Activated CD4-positive, alpha-beta T cell treated with anti-CD3 and anti-CD28 coated beads for 4 hours (primary cell): ENCODE measurements at regions not wholly inside any gene's neighbourhood (a gene's known extent, or its start where the extent isn't known, plus 50 kb on each side); places are given as distances from the start of the nearest gene placed in this dataset.

ENCODE experiments used
- DNase-seq, 2 donors: peaks; one replicate each; pipeline ENCODE4 v3.0.0-alpha.2; 2020

DNA sequence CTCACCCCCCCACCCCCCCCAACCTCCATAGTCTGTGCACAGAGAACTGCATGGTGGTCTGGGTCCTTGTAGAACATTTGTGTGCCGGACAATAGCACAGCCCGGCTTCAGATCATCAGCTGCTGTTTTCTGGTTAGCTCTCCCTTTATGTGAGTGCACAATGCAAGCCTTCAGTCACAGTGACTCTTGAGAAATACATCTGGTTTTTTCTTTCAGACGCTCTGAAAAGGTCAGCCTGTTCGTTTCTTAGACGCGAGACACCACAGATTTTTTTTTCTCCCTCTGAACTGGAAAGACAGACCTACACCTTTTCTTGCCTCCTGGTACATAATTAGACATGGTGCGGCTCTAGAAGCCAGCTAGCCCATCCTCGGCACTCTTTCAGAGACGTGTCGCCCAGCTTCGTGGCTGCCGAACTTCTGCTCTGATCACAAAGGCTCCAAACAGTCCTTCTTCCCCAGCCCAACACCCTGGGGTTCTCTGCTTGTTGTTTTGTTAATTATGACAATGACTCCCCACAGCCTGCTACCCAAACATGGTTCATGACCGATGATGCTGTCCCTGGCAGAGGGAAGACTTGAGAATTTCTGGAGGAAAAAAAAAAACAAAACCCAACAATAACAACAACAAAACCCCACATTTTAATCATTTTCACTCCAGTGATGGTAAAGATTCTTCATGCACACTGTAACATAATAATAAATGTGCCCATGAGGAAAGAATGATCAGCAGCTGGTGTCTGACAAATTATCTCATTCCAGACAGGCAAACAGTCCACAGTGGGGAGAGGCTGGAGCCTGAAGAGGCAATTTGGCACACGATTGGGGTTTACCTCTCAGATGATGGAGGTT lies 241.4 kb upstream of the ZNF462 start:
- DNase-seq, result no peak

DNA sequence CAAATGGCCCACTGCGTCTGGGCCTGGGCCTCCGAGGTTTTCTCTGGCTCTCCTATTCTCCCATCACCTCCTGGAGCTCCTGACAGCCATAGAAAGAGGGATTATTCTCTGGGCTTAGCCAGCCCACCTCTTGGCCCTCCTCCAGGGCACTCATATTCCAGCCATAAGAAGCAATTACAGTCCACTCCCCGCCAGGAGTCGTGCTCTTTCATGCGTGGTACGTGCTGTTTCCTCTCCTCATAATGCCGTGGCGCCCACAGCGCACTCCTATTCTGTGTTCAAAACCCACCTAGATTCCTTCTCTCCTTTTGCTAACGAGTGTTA lies 240.8 kb upstream of the ZNF462 start:
- no peak for DNase-seq

DNA sequence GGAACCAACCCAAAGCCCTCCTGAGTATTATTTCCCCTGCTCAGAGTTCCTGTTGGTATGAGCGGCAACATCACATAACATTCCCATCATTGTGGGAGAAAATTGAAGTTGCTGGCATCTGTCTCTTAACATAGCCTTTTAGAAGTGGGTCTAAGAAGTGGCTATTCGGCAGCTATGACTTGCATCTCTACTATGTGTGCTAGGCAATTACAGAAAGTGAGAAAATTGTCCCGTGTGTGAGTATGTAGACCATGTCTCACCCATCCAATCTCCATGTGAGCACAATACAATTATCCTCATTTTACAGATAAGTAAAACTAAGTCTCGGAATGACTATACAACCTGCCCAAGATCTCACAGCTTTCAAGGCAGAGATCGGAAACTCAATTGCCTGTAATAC lies 239.4 kb upstream of the ZNF462 start:
- no peak for DNase-seq

DNA sequence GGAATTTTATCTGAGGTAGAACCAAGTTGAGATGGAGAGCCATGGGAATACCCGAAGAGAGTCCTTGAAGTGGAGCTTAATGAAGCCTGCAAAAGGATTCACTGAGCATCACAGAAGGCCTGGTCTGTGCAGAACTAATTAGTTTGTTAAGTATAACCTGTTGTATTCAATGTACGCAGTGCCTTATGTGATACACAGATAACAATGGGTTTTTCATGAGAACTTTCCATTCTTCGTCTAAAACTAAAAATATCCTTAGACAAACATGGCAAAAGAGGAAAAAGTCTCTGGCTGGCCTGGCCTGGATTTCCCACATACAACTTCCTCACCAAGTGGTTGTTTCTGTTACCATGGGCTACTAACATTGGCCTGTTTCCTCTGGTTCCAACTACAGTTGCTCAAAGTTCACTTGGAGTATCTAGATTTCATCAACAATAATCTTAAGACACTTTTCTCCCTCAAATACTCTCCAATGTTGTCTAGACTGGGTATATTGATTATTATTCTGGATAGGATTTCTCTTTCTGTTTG lies 237.6 kb upstream of the ZNF462 start:
- DNase-seq, result no peak

DNA sequence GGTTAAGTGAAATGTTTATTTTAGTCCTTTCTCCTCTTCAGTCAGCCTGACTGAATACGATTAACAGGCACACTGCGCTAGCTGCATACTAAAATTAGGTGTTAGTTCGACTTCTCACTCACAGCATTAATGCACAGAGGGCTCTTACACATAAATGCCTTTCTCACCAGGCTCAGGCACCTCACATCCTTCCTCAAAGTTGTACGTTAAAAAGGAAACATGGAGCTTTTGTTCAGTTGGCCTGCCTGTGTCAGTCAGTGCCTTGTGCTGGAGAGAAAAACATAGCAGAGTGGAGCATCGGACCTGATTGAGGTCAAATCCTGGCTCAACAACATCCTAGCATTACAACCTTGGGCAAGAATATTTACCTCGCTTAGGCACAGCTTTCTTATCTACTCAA lies 236.0 kb upstream of the ZNF462 start:
- no peak for DNase-seq

DNA sequence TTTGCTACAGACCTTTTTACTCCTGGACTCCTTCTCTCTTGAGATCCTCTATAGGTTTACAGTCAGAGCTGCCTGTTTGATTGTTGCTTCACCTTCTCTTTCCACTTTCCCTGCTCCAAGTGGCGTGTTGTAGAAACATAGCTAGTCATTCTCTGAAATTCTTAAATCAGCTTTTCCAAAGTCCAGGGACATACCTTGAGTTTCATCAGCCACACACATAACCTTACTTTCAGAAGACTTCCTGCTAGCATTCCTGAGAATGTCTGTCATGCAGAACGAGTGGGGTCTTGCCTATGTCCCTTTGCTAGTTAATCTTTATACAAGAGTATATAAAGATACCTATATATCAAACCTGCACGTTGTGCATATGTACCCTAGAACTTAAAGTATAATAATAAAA lies 230.3 kb upstream of the ZNF462 start:
- no peak for DNase-seq

DNA sequence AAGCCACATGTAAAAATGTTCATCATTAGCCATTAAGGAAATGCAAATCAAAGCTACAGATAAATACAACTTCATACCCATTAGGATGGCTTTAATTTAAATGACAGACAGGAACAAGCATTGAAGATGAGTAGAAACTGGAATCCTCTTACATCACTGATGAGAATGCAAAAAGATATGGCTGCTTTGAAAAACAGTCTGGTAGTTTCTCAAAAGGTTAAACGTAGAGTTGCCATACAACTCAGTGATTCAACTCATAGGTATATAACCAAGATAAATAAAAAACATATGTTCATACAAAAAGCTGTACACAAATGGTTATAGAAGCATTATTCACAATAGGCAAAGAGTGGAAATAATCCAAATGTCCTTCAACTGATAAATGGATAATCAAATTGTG lies 228.8 kb upstream of the ZNF462 start:
- DNase-seq, result no peak

DNA sequence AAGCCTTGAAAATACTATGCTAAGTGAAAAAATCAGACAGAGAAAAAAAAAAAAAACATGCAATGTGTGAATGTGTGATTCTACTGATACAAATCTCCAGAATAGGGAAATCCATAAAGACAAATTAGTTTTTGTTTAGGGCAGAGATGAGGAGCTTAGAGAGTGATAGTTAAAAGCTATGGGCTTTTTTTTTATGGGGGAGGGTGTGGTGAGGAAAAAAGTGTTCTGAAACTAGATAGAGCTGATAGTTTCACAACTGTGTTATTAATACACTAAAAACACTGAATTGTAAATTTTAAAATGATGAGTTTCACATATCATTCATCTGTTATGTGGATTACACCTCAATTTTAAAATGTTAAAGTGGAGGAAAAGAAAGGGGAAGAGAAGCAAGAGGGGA lies 228.3 kb upstream of the ZNF462 start:
- no peak for DNase-seq

DNA sequence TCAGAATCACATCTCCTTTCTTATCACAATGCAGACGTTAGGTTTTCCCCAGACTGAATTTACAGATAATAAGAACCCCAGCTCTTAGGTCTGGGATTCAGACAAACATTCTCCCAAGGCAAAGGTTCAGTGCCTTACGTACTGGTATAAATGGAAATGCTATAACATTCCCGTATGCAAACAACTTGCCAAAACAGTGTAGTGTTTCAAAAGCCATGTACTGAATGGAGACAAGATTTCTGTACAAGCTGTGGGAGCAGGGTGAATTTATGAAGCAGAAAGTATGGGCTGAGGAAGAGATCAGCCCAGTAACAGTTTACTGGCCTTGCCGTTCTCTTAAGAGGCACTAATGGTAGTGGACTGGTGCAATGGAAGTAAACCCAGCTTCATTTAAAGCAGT lies 225.5 kb upstream of the ZNF462 start:
- no peak for DNase-seq

DNA sequence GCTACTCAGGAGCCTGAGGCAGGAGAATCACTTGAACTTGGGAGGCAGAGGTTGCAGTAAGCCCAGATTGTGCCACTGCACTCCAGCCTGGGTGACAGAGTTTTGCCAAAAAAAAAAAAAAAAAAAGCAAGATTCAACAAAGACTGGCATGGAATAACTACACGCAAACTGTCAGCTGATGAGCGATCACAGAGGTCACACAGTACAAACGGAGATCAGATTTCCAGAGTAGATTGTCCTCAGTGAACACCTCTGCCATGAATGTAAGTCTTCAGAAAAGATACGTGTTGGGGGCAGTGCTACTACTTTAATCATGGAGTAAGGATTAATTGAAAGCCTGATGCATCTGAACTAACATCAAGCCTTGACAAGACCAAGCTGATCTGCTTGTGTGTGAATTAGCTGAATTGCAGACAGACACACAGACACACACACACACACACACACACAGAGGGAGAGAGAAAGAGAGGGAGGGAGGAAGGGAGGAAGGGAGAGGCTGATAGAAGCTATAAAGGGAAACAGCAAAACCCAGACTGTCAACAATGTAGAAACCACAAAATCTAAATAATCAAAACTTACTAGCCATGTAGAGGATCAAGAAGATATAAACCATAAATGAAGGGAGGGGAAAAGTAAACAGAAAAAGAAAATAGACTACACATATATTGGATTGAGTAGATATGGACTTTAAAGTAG lies 222.9 kb upstream of the ZNF462 start:
- DNase-seq, result no peak

DNA sequence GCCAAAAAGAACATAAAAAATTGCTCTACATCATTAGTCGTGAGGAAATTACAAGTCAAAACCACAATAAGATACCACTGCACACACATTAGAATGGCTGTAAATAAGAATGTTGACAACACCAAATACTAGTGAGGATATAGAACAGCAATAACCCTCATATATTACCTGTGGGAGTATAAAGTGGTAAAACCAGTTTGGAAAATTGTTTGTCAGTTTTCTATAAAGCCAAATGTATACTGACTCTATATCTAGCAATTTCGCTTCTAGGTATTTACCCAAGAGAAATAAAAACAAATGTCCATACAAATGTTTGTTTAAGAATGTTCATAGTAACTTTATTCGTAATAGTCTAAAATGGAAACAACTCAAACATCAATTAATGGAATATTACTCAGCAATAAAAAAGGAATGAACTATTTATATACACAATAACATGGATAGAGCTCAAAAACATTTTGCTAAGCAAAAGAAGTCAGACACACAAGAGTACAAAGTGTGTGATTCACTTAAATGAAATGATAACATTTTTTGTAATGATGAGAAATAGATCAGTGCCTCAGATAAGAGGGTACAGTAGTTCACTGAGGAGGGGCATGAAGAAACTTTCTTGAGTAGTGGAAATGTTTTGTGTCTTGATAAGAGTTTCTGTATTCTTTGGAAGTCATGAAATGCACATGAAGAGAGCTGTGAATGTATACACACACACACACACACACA lies 219.6 kb upstream of the ZNF462 start:
- DNase-seq, result no peak

DNA sequence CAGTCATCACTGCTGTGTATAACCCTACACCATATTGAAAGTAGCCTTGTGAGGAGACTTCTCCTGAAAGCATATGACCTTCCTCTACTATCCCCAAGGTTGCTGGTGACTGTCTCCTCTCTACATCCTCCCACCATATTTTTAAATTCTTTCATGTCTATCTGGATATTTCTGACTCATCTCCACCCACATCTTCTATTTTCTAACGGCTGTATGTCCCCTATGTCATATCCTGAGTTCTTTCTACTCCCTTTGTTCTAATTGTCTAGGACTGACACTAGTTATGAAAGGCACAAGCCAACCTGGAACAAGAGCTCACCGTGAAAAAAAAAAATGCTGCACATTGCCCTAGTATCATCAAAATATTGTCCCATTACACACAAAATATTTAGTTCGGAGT lies 218.3 kb upstream of the ZNF462 start:
- DNase-seq, result no peak

DNA sequence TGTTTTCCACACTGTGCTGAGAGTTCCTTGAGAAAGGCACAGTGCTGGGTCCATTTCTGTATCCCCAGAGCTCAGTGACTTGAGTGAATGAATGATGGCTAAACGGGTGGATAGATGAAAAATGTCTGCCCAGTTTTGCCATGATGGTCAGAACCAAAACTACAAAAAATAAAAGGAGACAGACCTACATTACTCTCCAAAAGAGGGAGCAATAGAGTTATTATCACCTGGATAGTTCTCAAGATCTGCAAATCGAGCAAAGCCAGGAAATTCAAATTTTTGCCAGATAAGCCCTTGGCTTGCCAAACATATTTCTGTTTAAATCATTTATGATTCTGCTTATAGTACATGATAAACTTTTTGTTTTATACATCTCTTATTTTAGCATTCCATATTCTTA lies 214.2 kb upstream of the ZNF462 start:
- no peak for DNase-seq

DNA sequence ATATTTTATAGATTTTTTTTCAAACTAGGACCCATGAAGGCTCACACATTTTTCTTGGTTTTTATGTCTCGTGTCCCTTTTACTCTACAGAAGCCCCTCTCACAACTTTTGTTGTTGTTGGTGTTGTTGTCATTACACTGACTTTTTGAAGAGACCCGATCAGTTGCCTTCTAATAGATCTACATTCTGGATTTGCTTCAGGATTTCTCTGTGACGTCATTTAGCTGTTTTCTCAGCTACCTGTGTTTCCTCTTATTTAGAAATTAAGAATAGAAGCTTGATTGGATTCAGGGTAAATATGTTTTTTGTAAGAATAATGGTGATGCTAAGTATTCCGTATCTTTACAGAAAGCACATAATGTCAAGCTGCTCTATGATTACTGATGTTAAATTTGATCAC lies 213.3 kb upstream of the ZNF462 start:
- DNase-seq, result no peak

DNA sequence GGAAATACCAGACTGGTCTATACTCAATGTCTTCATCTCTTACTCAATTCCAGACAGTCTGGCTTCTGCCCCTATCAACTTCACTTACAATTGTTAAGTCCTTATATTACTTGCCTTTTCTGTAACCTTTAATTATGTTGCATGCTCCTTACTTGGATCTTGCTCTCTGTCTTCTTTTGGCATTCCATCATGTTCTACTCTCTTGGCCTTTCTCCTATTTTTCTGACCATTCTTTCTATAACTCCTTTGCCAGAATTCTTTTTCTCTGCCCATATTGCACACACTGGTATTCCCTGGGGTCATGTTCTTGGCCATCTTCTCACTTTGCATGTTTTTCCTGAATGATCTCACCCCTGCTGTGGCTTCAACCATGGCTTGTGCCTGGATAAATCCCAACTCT lies 209.8 kb upstream of the ZNF462 start:
- DNase-seq, result no peak

DNA sequence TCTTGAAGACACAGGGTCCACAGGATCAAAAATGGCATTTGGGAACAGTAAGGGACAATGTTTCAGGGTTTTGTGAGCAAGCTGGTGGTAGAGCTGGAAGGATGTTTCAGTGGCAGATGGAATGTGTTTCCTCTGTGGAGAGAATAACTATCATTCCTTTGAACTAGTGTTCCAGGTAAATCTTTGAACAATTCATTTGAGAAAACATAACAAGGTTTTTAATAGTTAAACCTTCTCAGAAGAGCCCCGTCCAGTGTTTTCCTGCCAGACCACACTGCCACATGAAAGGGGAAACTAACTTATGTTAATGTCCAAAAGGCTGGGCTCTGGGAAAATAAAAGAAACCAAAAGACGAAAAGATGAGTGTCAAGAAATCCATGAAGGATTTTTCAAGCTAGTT lies 207.0 kb upstream of the ZNF462 start:
- no peak for DNase-seq

DNA sequence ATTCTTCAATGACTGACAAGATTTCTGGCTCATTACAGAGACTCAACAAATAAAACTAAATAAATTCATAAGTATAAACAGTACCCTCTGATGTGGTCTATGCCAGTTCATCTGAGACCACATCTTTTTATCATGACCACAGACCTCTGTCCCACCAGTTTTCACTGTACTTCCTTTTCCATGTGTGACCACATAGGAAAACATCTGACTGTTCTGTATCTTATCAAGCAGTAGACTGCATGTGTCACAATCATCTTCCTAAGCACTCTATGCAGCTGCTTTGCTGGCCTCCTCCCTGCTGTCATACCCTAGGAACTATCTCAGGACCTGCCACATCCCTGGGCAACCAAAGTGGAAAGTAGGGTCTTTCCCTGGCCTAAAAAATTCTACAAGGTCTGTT lies 205.0 kb upstream of the ZNF462 start:
- no peak for DNase-seq

DNA sequence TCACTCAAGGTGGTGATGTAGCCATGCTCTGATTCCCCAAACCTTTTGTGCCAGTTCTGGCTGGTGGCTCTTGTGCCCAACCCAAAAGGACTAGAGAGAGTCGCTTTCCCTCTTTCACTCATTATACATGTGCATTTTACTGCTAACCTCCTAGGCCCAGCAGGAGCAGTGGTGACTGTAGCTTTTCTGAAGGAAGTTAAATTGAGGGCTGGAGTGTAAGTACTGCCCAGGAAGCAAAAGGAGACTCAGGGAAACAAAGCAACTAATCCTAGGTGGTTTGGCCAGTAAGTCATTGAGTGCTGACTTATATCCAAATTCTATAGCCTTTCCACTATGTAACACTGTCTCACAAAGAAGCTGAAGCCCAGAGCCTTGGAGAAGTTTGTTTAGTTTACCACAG lies 194.4 kb upstream of the ZNF462 start:
- no peak for DNase-seq

DNA sequence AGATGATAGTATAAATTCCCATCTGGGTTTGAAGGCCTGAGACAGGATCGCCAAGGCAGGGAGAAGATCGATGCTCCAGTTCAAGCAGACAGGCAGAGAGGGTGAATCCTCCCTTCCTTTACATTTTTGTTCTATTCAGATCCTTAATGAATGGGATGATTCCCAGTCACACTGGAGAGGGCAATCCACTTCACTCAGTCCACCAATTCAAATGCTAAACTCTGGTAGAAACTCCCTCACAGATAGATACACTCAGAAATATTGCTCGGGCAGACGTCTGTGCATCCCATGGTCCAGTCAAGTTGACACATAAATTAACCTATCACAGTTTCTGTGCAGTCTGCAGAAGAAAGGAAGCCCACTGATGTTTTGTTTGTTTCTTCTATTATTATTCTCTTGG lies 193.1 kb upstream of the ZNF462 start:
- DNase-seq, result no peak

DNA sequence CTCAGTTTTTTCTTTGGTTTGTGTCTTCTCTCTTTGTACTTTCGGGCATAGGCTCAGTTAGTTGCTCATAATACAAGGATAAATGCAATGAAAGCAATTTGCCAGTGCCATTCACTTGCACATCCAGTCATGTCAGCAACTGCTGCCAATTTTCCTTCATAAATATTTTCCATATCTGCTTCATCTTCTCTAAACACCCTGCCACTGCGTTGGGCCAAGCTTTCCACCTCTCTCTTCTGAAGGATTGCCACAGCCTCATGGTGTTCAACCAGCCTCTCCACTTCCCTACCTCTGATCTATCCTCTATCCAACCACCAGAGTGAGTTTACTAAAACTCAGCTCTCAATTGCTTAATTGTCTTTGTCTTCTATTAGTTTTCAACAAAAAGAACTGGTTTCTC lies 192.5 kb upstream of the ZNF462 start:
- DNase-seq, result no peak

DNA sequence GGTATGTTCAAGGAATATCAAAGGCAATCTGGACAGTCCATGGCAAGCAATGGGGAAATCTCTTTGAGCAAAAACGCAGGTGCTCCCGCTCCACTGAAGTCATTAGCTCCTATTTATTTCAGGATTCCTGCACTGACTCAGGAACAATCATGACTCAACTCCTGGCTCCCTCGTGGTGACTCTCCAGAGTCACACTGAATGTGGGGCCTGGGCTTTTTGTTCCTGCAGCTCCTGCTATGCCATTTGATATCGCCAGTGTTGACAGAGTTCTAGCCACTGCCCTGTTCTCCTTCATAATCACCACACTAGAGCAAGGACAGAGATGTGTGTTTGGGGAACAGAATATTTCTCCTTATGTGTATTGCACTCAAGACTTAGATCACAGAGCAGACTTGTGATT lies 187.2 kb upstream of the ZNF462 start:
- DNase-seq, result no peak

DNA sequence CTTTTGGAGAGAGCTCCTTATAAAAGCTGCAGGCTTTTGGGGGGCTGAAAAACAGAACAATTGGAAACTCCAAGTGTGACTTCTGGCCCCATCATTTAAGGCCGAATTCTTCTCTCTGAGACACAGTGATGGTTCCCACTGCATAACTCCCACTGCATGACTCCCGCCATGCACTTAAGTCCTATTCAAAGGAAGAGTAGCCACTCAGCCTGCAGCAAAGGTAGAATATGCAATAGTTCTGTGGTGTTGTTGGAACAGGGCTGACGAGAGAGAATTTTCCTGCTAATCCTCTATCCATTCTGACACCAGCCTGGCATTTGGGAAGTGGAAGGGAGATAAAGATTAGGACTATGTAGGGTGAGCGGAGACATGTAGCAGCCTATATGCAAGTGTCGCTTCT lies 185.6 kb upstream of the ZNF462 start:
- DNase-seq, result no peak

DNA sequence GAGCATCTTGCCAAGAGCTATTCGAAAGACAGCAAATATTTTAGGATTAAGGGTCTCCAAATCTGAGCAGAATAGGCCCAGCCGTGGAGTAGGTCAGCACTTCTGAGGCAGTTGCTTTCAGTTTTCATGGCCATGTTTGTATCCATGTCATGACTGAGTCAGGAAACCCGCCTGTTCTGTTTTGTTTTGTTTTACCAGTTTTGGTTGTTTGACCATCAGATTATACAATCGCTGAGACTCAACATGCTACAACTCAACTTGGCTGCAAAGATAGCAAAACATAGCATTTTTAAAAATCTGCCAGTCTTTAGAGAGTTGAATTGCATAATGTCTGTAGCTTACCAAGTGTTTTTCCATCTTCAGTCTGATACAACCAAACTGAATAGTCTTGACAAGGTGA lies 185.1 kb upstream of the ZNF462 start:
- no peak for DNase-seq

DNA sequence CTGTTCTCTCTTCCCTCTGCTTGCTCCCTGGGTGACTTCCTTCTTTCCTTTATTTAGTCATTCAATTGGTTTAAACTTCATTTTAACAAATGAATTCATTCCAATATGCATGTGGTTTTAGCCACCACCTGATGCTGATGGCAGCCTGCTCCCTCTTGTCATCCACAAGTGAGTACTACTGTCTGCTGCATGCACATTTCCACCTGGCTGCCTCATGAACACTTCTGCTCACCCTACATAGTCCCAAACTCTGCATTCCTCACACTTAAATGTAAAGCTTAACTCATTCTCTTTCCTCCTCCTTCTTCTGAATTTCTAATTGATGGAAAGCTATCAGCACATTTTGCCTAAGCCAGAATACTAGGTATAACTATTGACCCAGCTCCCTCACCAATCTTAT lies 184.7 kb upstream of the ZNF462 start:
- no peak for DNase-seq
